Neural cell (in vitro differentiated cells): ENCODE measurements at regions not wholly inside any gene's neighbourhood (a gene's known extent, or its start where the extent isn't known, plus 50 kb on each side); places are given as distances from the start of the nearest gene placed in this dataset.

Source experiments
- H2AFZ ChIP-seq: fragments of 200-600, 300-800 bp; sonication (generic), shearing (Covaris generic); 2 replicates; pipeline ENCODE4 v1.6.0; 2014; ENCODE audit warnings: low read depth, mild to moderate bottlenecking, antibody characterized with exemption, low read length, moderate library complexity
- H3F3A ChIP-seq: fragments of 200-600 bp; shearing (Covaris generic); 2 replicates; pipeline ENCODE4 v1.6.1; 2016; ENCODE audit warnings: mild to moderate bottlenecking, moderate library complexity, mixed read lengths, antibody characterized with exemption, low read length; ENCODE audit not compliant: insufficient read depth, poor library complexity, severe bottlenecking
- H3K27ac ChIP-seq: fragments of 200-600, 300-800 bp; sonication (generic), shearing (Covaris generic); 2 replicates; pipeline ENCODE4 v1.5.1; 2014; ENCODE audit warnings: mild to moderate bottlenecking, low read length, moderate library complexity
- H3K27me3 ChIP-seq: fragments of 300-800, 200-600 bp; sonication (generic), shearing (Covaris generic); 2 replicates; pipeline ENCODE4 v1.6.0; 2014; ENCODE audit warnings: mild to moderate bottlenecking, low read depth, low read length, moderate library complexity; ENCODE audit not compliant: insufficient read depth
- H3K36me3 ChIP-seq: fragments of 300-800, 200-600 bp; sonication (generic), shearing (Covaris generic); 2 replicates; pipeline ENCODE4 v1.5.1; 2014; ENCODE audit warnings: mild to moderate bottlenecking, antibody characterized with exemption, low read length, moderate library complexity; ENCODE audit not compliant: insufficient read depth
- H3K4me2 ChIP-seq: fragments of 300-800, 200-600 bp; sonication (generic), shearing (Covaris generic); 2 replicates; pipeline ENCODE4 v1.6.0; 2014; ENCODE audit warnings: mild to moderate bottlenecking, low read length
- H3K4me3 ChIP-seq: fragments of 300-800, 200-600 bp; sonication (generic), shearing (Covaris generic); 2 replicates; pipeline ENCODE4 v1.5.1; 2014; ENCODE audit warnings: mild to moderate bottlenecking, low read length, moderate library complexity
- H3K79me2 ChIP-seq: fragments of 200-600 bp; shearing (Covaris generic); replicated peaks from 2 replicates; pipeline ENCODE4 v1.6.0; 2014; ENCODE audit warnings: mild to moderate bottlenecking, low read length, moderate library complexity; ENCODE audit not compliant: insufficient read depth
- H3K9ac ChIP-seq: fragments of 300-800, 200-600 bp; sonication (generic), shearing (Covaris generic); 2 replicates; pipeline ENCODE4 v1.6.1; 2016; ENCODE audit warnings: mild to moderate bottlenecking, low read length, mixed read lengths
- H3K9me2 ChIP-seq: fragments of 200-600 bp; shearing (Covaris generic); 2 replicates; pipeline ENCODE4 v1.6.1; 2016; ENCODE audit warnings: mild to moderate bottlenecking, low read length, mixed read lengths; ENCODE audit not compliant: insufficient read depth
- H3K9me3 ChIP-seq: fragments of 200-600, 300-800 bp; sonication (generic), shearing (Covaris generic); 2 replicates; pipeline ENCODE4 v1.6.1; 2016; ENCODE audit warnings: mild to moderate bottlenecking, mixed run types, low read length, moderate library complexity, mixed read lengths
- H4K20me1 ChIP-seq: fragments of 200-600 bp; shearing (Covaris generic); 2 replicates; pipeline ENCODE4 v1.6.1; 2016; ENCODE audit warnings: mild to moderate bottlenecking, mixed run types; ENCODE audit not compliant: insufficient read depth
- EP300 ChIP-seq: fragments of 450-650 bp; conservative IDR thresholded peaks from 2 replicates; pipeline ENCODE4 v1.6.1; 2014; ENCODE audit warnings: antibody characterized with exemption, mild to moderate bottlenecking, moderate library complexity; ENCODE audit not compliant: poor library complexity, severe bottlenecking
- EZH2 ChIP-seq: fragments of 200-600, 300-800 bp; shearing (Covaris generic), sonication (generic); IDR thresholded peaks from 2 replicates; pipeline ENCODE4 v1.6.1; 2014; ENCODE audit warnings: antibody characterized with exemption, low read length, borderline replicate concordance, mild to moderate bottlenecking; ENCODE audit not compliant: insufficient read depth, poor library complexity, severe bottlenecking
- MXI1 ChIP-seq: fragments of 450-650 bp; conservative IDR thresholded peaks from 2 replicates; pipeline ENCODE4 v1.6.1; 2014; ENCODE audit warnings: antibody characterized with exemption, mild to moderate bottlenecking; ENCODE audit not compliant: poor library complexity, severe bottlenecking
- POLR2AphosphoS5 ChIP-seq: IDR thresholded peaks from 2 replicates; pipeline ENCODE4 v1.6.1; 2012
- RAD21 ChIP-seq: fragments of 450-650 bp; conservative IDR thresholded peaks from 2 replicates; pipeline ENCODE4 v1.6.1; 2014; ENCODE audit warnings: antibody characterized with exemption, mild to moderate bottlenecking, moderate library complexity
- REST ChIP-seq: IDR thresholded peaks from 2 replicates; pipeline ENCODE4 v1.6.1; 2012; ENCODE audit warnings: borderline replicate concordance
- SMC3 ChIP-seq: fragments of 450-650 bp; conservative IDR thresholded peaks from 2 replicates; pipeline ENCODE4 v1.6.1; 2014; ENCODE audit warnings: antibody characterized with exemption, mild to moderate bottlenecking, moderate library complexity; ENCODE audit not compliant: poor library complexity
- TAF1 ChIP-seq: IDR thresholded peaks from 2 replicates; pipeline ENCODE4 v1.6.1; 2012; ENCODE audit warnings: low read depth
- TF ChIP-seq, protein P1 (sequence below): fragments of 450-650 bp; IDR thresholded peaks from 2 replicates; pipeline ENCODE4 v1.5.1; 2014; ENCODE audit warnings: antibody characterized with exemption, mild to moderate bottlenecking, moderate library complexity; ENCODE audit not compliant: poor library complexity, severe bottlenecking

- H2AFZ ChIP-seq: no peak overlapping the region
- no peaks in the 10 kb centered on the region for H3F3A ChIP-seq
- H3K9me3 ChIP-seq: no peaks in the 10 kb centered on the region
- no peak overlapping the region for H3K4me2 ChIP-seq
- H4K20me1 ChIP-seq: no peaks in the 10 kb centered on the region
- no peak overlapping the region for H3K27ac ChIP-seq
- TF ChIP-seq SMC3 (no peak), POLR2AphosphoS5 (no peak), RAD21 (no peak), TAF1 (no peak), EP300 (no peak), EZH2 (no peak), REST (no peak), MXI1 (no peak)
- TF ChIP-seq, protein P1, sequence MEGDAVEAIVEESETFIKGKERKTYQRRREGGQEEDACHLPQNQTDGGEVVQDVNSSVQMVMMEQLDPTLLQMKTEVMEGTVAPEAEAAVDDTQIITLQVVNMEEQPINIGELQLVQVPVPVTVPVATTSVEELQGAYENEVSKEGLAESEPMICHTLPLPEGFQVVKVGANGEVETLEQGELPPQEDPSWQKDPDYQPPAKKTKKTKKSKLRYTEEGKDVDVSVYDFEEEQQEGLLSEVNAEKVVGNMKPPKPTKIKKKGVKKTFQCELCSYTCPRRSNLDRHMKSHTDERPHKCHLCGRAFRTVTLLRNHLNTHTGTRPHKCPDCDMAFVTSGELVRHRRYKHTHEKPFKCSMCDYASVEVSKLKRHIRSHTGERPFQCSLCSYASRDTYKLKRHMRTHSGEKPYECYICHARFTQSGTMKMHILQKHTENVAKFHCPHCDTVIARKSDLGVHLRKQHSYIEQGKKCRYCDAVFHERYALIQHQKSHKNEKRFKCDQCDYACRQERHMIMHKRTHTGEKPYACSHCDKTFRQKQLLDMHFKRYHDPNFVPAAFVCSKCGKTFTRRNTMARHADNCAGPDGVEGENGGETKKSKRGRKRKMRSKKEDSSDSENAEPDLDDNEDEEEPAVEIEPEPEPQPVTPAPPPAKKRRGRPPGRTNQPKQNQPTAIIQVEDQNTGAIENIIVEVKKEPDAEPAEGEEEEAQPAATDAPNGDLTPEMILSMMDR: no peak
- H3K79me2 ChIP-seq: no peaks in the 10 kb centered on the region
- no peaks in the 10 kb centered on the region for H3K36me3 ChIP-seq
- H3K27me3 ChIP-seq: no peaks in the 10 kb centered on the region
- no peak overlapping the region for H3K9ac ChIP-seq
- no peaks in the 10 kb centered on the region for H3K9me2 ChIP-seq
- H3K4me3 ChIP-seq: no peak overlapping the region
Measured at GRCh38 chr13:74270018-74270417, 135.8 kb upstream of the KLF12 start.

DNA sequence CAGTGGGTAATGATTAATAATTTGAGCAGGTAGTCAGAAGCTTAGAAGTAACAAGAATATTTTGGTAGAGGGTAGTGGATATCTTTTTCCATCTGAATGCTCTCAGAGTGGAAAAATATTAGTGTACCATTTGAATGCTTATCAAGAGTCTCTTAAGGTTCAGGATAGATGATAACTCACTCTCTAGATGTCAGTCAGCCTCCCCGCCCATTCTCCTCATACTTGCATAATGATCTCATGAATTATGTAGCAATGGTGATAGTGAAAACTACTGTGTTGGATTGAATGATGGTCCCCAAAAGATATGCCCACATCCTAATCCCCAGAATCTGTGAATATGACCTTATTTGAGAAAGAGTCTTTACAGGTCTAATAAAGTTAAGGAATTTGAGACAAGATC is 132.7 kb upstream of the KLF12 start:
- no peaks in the 10 kb centered on the region for H3K36me3 ChIP-seq
- TF ChIP-seq SMC3: no peak
- TF ChIP-seq, protein P1: no peak
- TF ChIP-seq REST: no peak
- no peak for TF ChIP-seq EZH2
- TF ChIP-seq TAF1: no peak
- no peak for TF ChIP-seq EP300
- no peak for TF ChIP-seq MXI1
- no peak for TF ChIP-seq RAD21
- TF ChIP-seq POLR2AphosphoS5: no peak
- no peak overlapping the region for H3K9ac ChIP-seq
- H3K4me2 ChIP-seq: no peak overlapping the region
- no peaks in the 10 kb centered on the region for H3K27me3 ChIP-seq
- no peaks in the 10 kb centered on the region for H3K79me2 ChIP-seq
- no peaks in the 10 kb centered on the region for H3K9me3 ChIP-seq
- H3K9me2 ChIP-seq: no peaks in the 10 kb centered on the region
- H4K20me1 ChIP-seq: no peaks in the 10 kb centered on the region
- no peak overlapping the region for H3K27ac ChIP-seq
- H3K4me3 ChIP-seq: no peak overlapping the region
- H3F3A ChIP-seq: no peaks in the 10 kb centered on the region
- no peak overlapping the region for H2AFZ ChIP-seq
